GM12892 (cell line): ENCODE measurements at regions not wholly inside any gene's neighbourhood (a gene's known extent, or its start where the extent isn't known, plus 50 kb on each side); places are given as distances from the start of the nearest gene placed in this dataset.
"Not testable (repeated sequence)": the region's sequence is repeated elsewhere in the genome, so short reads cannot be mapped to it uniquely, and the experiment has no call there.

Experiments used
- DNase-seq: peaks from one replicate; pipeline ENCODE4 v3.0.0; 2011; ENCODE audit not compliant: insufficient read length
- FAIRE-seq: peaks from 2 replicates; lab custom pipeline; 2011; peaks lifted over from hg19 to GRCh38; lab: Jason Lieb, UNC
- POLR2A ChIP-seq: IDR thresholded peaks from 2 replicates; pipeline ENCODE4 v1.6.1; 2011; ENCODE audit warnings: low read depth, low read length, control low read depth
- POLR2AphosphoS5 ChIP-seq: IDR thresholded peaks from 2 replicates; pipeline ENCODE4 v1.6.1; 2011; ENCODE audit warnings: low read depth, low read length, control low read depth
- TAF1 ChIP-seq: IDR thresholded peaks from 2 replicates; pipeline ENCODE4 v1.6.1; 2011; ENCODE audit warnings: low read depth, mild to moderate bottlenecking, control low read depth, low read length, borderline replicate concordance

DNA sequence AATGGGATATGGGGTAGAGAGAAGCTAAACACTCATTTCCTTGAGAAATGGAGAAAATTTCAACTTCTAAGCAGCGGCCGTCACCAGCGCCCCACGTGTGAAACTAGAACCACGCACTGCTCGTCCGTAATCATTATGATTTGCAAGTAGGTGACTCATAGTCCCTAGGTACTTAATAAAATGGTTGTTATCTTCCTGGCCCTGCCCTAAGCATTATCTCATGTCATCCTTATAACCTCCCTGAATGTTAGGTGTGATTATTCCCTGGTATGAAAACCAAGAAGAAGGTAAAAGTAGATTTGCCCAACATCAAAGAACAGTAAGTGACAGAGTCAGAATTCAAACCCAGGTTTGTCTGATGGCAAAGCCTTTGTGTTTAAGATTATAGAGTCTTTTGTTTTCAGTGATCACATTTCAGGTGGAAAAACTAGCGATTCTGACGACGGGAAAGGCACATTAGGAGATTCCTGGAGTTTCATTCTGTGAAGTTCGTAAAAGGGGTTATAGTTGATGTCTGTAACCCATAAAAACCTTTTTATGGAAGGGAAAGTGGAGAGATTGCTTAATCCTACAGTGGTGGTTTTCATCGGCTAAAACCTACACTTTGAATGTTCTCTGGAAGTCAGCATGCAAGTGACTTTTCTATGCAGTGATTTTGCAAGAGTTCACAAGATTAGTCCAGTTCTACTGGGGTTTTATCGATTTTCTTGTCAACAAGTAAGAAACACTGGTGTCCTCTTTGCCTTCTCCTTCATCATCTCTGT, 202.9 kb upstream of the WWC1 start:
- DNase-seq (no peak), FAIRE-seq (no peak)
- no peak for TF ChIP-seq POLR2A
- no peak for TF ChIP-seq TAF1
- no peak for TF ChIP-seq POLR2AphosphoS5

DNA sequence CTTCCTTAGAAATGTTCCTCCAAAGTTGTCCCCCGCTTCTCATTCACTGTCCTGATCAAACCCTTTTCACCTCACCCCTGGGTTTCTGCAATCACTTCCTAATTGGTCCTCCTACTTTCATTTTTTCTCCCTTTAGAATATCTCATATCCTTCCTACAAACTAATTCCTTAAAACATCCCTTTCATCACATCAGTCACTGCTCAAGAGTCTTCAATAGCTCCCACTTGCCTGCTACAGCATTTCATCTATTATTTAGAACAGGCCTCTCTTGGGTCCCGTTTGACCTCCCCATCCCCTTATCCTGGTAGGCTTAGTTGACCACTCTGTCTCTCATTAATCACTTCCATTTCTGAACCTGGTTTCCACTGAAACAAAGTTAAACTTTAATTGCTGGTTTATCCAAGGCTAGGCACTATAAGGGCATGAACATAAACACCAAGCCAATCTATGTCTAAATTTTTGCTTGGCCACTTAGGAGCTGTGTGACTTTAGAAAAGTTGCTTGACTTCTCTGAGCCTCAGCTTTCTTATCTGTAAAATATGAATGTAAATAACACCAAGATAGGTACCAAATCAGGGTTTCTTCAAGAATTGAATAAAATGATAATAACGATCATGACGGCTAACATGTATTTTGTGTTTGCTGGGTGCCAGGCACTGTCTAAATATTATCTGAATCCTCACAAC, 202.1 kb upstream of the WWC1 start:
- no peak for DNase-seq
- TF ChIP-seq POLR2AphosphoS5 (no peak), TAF1 (no peak), POLR2A (no peak)
- no peak for FAIRE-seq

DNA sequence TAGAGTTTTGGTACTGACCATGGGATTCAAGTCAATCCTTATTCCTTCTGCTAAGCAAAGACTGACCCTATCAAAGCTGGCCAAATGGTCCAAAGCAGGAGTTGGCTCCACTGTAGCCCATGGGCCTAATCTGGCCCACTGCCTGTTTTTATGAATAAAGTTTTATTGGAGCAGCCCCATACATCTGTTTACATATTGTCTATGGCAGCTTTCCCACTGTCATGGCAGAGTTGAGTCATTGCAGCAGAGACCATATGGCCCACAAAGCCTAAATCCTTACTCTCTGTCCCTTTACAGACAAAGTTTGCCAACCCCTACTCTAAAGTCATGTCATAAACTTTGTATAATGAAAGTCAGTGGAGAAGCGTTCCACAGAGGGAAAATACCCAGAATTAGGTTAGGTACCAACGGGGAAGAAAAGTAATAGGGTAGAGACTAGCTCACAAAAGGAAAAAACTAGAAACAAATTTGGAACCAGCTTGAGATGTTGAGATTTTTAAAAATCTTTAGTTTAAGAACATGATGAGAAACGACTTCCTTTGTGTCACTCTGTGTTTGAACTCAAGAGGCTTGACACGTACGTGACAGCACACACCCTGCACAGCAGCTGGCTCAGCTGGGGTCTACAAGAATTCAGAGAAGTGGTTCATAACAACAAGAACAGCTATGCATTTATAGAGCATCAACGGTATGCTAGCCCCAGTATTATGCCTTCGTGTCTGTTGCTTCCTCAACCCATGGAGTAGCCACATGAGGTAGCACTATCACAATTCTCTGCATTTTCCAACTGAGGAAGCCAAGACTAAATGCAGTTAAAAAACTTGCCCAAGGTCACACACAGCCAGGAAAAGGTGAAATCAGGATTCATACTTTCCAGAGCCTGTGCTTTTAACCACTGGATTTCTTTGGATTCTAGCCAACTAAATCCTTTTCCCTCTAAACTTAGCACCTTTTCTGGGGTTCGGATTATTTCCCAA, 198.9 kb upstream of the WWC1 start:
- DNase-seq (no peak), FAIRE-seq (no peak)
- TF ChIP-seq POLR2A (no peak), POLR2AphosphoS5 (no peak), TAF1 (no peak)

GRCh38 chr5:168093200-168093910, 198.1 kb upstream of the WWC1 start:
- TF ChIP-seq POLR2AphosphoS5 (no peak), TAF1 (no peak), POLR2A (no peak)
- DNase-seq (no peak), FAIRE-seq (no peak)

DNA sequence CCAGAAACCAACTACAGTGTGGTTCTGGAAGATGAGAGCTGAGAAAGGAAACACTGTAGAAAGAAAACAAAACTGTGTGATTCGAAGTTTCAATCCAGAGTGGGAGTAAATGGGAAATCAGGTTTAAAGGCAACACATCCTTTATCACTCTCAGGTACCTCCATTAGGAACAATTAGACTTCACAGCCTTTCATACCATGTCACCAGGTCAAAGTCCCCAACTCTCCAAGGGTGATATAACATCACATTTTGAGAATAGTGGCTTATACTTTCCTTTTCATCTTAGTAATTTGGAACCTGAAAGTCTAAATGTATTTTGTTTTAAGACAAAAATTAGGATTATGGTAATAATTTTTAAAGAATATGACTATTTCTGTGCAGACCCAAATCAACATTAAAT, 194.9 kb upstream of the WWC1 start:
- TF ChIP-seq POLR2A: no peak
- no peak for TF ChIP-seq POLR2AphosphoS5
- TF ChIP-seq TAF1: no peak

GRCh38 chr5:168097876-168098653, 193.4 kb upstream of the WWC1 start:
- no peak for DNase-seq
- no peak for TF ChIP-seq POLR2AphosphoS5
- no peak for TF ChIP-seq POLR2A
- TF ChIP-seq TAF1: no peak
- no peak for FAIRE-seq

More for the DNA sequence above, 194.9 kb upstream of the WWC1 start:
- FAIRE-seq: no peak
- no peak for DNase-seq

GRCh38 chr5:168101352-168101751, 190.1 kb upstream of the WWC1 start:
- no peak for TF ChIP-seq POLR2A
- no peak for TF ChIP-seq POLR2AphosphoS5
- no peak for TF ChIP-seq TAF1
- FAIRE-seq (no peak), DNase-seq (no peak)

GRCh38 chr5:168103018-168103417, 188.4 kb upstream of the WWC1 start:
- not testable (repeated sequence) for DNase-seq, FAIRE-seq

DNA sequence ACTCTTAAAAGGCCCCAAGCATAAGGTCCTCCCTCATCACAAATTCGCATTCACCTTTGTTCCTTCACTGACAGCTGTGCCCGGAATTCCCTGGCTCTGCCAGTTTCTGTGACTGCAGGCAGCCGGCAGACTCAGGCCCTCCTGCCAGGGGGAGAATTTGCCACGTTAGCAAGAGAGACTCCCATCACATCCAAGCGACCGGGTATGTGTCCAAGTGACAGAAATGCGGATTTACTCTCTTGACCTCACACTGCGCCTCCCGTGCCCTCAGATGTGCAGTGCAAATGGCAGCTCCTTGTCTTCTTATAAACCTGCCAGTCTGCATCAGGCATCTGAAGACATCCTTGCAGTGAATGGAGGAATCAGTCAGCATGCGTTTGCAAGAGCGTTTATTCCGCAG, 187.1 kb upstream of the WWC1 start:
- no peak for DNase-seq
- FAIRE-seq: no peak
- TF ChIP-seq TAF1 (no peak), POLR2A (no peak), POLR2AphosphoS5 (no peak)

DNA sequence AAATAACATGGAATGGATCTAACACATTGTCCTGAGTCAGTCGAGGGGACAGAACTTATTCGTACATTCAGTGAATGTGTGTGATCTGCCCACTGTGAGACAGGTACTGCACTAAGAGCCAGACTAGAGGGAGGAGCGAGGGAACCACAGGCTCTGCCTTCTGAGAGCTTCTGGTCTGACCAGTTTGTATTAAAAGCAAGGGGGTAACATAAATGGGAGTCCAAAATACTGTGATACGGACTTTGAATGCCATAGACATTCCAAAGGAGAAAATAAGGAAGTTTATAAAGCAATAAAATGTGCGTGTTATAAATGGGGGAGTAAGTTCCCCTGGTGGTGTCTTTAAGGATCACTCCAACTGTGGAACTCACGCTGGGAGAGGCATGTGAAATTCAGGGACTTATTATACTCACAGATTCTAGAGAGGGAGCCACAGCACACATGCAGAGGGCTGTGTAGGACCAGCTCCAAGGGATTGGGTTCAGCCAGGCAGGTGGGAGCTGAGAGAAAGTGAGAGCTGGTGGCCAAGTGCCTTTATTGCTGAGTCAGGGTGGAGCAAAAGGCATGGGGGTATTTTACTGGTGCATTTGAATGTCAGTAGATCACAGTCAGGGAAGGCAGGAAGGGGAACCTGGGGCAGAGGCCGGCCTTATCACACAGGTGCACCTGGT, 186.5 kb upstream of the WWC1 start:
- DNase-seq: no peak
- no peak for FAIRE-seq
- TF ChIP-seq TAF1 (no peak), POLR2A (no peak)
